Esophagus (tissue), 2 donors: ENCODE measurements at regions not wholly inside any gene's neighbourhood (a gene's known extent, or its start where the extent isn't known, plus 50 kb on each side); places are given as distances from the start of the nearest gene placed in this dataset.

Experiments used
- H3K27ac ChIP-seq, 2 donors: one replicate each; pipeline ENCODE4 v1.5.1; 2013; ENCODE audit warnings: low read depth in 2 of 2, mild to moderate bottlenecking in 2 of 2, inconsistent platforms in 1 of 2, low read length in 1 of 2, moderate library complexity in 1 of 2
- H3K27me3 ChIP-seq, 2 donors: one replicate each; pipeline ENCODE4 v1.6.1; 2013; ENCODE audit warnings: low read length in 2 of 2, control low read depth in 1 of 2, mild to moderate bottlenecking in 1 of 2; ENCODE audit not compliant: insufficient read depth in 2 of 2, control insufficient read depth in 1 of 2
- H3K36me3 ChIP-seq, 2 donors: one replicate each; pipeline ENCODE4 v1.6.1; 2013; ENCODE audit warnings: low read length in 1 of 2; ENCODE audit not compliant: control insufficient read depth in 2 of 2, insufficient read depth in 2 of 2
- H3K4me1 ChIP-seq, 2 donors: one replicate each; pipeline ENCODE4 v1.6.1; 2013; ENCODE audit warnings: low read length in 1 of 2; ENCODE audit not compliant: control insufficient read depth in 2 of 2, insufficient read depth in 2 of 2
- H3K4me3 ChIP-seq, 2 donors: one replicate each; pipeline ENCODE4 v1.5.1; 2013; ENCODE audit warnings: low read length in 2 of 2, mild to moderate bottlenecking in 2 of 2, low read depth in 1 of 2, moderate library complexity in 1 of 2
- H3K9me3 ChIP-seq, 2 donors: one replicate each; pipeline ENCODE4 v1.6.1; 2013; ENCODE audit warnings: mild to moderate bottlenecking in 2 of 2, low read depth in 1 of 2, low read length in 1 of 2, moderate library complexity in 1 of 2; ENCODE audit not compliant: control insufficient read depth in 2 of 2, insufficient read depth in 1 of 2
- WGBS, 2 donors: extraction: QIAGEN DNeasy Blood & Tissue Kit; methylation state at CpG; one replicate each; pipeline ENCODE4 v1.1.7; 2013; 5-methylcytosine and 5-hydroxymethylcytosine counted together
- donor health status: healthy with polysubstance abuse.
- donor health status: Bipolar disorder and iron deficiency.

DNA sequence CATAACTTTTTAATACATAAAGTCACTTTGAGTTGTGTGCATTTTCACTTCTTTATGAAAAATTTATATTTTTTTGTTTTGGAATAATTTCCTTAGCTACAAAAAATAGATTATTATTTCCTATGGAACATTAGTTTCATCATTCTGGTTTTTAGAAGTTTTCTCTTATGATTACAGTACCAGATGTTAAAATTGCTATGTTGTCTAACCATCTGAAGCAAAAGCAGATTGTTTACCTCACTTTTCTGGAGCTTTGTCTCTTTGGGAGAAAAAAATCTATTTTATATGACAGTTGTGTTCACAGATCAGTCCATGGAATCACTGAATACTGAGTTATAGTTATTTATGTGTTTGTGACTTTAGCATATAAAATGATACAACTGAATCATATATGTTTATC is 708.9 kb upstream of the RIOK2 start:
- Histone ChIP-seq H3K36me3 (no peaks in the 10 kb centered on the region), H3K27ac (no peak overlapping the region)

DNA sequence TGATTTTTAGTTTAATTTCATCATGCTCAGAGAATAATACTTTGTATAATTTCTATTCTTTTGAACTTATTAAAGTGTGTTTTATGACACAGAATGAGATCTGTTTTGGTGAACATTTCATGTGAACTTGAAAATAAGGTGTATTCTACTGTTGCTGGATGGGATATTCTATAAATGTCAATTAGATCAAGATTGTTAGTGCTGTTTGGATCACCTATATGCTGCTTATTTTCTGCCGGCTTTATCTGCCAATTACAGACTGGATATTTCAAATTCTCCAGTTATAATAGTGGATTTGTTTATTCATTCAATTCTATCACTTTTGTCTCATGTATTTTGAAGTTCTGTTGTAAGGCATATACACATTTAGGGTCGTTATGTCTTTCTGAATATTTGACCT is 720.7 kb upstream of the RIOK2 start:
- Histone ChIP-seq H3K36me3 (no peaks in the 10 kb centered on the region), H3K27me3 (no peaks in the 10 kb centered on the region), H3K27ac (no peak overlapping the region), H3K4me3 (no peak overlapping the region), H3K9me3 (no peaks in the 10 kb centered on the region), H3K4me1 (no peaks in the 10 kb centered on the region)
- WGBS, 2 donors = 77 to 80% methylated on average over 2 of the region's 2 CpGs

More for the DNA sequence above, 708.9 kb upstream of the RIOK2 start:
- H3K9me3 ChIP-seq = no peaks in the 10 kb centered on the region
- H3K4me3 ChIP-seq = no peak overlapping the region
- H3K4me1 ChIP-seq = no peaks in the 10 kb centered on the region
- no peaks in the 10 kb centered on the region for H3K27me3 ChIP-seq

DNA sequence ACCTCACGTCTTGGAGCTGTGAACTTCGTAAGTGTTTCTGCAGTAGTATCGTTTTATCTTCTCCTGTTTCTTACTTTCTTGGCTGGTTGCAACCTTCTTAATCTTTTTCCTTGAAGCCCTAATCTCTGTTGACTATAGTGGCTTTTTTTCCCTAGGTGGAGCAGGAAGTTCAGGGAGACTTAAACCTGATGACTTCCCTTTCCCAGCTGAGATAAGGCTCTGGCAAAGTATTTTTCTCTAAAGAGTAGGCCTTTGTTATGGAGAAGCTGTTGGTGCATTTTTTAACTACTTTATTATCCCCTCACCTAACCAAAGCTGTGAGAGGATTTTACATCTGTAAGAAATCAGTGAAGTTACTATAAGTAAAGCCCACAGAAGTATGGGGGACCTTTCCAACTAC is 723.1 kb upstream of the RIOK2 start:
- Histone ChIP-seq H3K27me3 (no peaks in the 10 kb centered on the region), H3K4me3 (no peak overlapping the region), H3K9me3 (no peaks in the 10 kb centered on the region), H3K36me3 (no peaks in the 10 kb centered on the region), H3K27ac (no peak overlapping the region), H3K4me1 (no peaks in the 10 kb centered on the region)
- WGBS, 2 donors = 41 to 52% methylated on average over 3 of the region's 3 CpGs

DNA sequence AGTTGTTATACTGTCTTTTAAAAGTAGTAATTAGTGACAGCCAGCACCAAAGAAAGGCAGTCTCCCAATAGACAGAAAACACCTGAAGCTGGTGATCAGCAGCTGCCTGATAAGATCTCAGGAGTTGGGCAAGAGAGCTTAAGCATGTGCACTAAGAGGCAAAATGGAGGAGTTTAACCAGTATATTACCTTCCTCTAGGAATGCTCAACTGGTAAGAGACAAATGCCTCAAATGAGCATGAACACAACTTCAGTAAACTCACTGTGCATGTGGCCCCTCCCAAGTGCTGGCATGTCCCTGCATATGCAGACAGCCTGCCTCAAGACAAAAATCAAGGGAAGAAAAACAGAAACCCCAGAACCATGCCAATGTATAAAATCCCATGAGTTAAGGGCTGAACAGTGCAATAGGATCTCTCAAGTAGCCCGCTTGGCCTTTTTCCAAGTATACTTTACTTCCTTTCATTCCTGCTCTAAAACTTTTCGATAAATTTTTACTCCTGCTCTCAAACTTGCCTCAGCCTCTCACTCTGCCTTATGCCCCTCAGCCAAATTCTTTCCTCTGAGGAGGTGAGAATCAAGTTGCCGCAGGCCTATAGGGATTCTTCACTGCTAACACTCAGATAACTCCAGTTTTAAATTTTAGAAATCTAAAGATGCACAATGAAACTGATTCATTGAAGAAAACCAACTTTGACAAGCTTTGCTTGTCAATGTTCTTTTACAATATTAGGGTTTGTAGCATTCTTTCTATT is 724.8 kb upstream of the RIOK2 start:
- Histone ChIP-seq H3K27me3 (no peaks in the 10 kb centered on the region), H3K4me3 (no peak overlapping the region), H3K27ac (no peak overlapping the region), H3K36me3 (no peaks in the 10 kb centered on the region), H3K4me1 (no peaks in the 10 kb centered on the region), H3K9me3 (no peaks in the 10 kb centered on the region)
- WGBS, 2 donors = 85 to 89% methylated on average over 3 of the region's 3 CpGs

DNA sequence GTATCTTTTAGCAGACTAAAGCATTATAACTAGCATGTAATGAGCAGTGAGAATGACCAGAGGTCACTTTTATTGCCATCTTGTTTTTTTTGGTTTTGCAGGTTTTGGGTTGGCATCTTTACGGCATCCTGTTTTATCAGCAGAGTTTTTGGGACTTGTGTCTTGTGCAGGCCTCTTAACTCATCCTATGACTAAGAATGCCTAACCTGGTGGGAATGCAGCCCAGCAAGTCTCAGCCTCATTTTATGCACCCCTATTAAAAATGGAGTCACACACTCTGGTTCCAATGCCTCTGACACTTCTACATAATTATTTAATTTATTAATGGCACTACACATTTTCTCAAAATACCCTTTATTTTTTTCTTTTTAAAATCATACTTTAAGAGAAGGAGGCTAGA is 726.5 kb upstream of the RIOK2 start:
- WGBS, 2 donors = 92 to 96% methylated on average over 1 of the region's 1 CpG

DNA sequence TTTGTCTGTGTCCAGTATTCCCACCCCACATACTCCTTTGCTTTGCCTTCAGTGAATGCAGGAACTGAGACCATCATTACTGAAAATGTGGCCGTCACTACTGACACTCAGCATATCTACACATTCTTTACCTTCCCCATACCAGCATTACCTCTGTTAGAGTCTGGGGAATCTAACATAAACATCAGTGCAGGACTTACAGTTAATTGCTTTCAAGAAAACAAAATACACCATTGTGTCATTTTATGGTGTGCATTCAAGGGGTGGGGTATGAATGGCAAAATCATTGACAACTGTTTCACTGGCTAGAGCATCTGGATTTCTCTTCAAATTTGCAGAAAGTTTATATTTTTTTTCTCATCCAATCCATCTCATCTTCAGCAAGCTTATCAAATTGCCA is 731.4 kb upstream of the RIOK2 start:
- Histone ChIP-seq H3K9me3 (no peaks in the 10 kb centered on the region), H3K4me1 (no peaks in the 10 kb centered on the region), H3K27me3 (no peaks in the 10 kb centered on the region), H3K27ac (no peak overlapping the region), H3K4me3 (no peak overlapping the region), H3K36me3 (no peaks in the 10 kb centered on the region)
- 74 to 84% methylated on average over 1 of the region's 1 CpG for WGBS, 2 donors

More for the DNA sequence above, 726.5 kb upstream of the RIOK2 start:
- Histone ChIP-seq H3K27me3 (no peaks in the 10 kb centered on the region), H3K36me3 (no peaks in the 10 kb centered on the region), H3K27ac (no peak overlapping the region), H3K4me3 (no peak overlapping the region), H3K4me1 (no peaks in the 10 kb centered on the region), H3K9me3 (no peaks in the 10 kb centered on the region)

DNA sequence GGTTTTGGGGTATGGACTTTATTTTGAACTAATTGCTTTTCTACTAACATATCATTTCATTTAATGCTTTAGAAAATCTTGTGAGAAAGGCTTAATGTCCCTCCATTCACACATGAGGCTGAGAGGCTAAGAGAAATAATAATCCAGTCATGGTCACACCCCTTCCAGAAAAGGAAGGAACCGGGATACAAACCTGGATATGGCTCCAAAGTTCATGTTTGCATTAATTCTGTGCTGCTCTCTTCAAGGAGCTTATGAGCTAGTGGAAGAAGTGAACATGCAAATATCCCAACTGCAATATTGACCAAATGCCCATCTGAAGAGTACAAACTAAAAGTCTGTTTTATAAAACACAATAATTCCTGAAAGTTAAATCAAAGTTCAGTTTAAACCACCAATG is 732.1 kb upstream of the RIOK2 start:
- Histone ChIP-seq H3K4me3 (no peak overlapping the region), H3K36me3 (no peaks in the 10 kb centered on the region), H3K4me1 (no peaks in the 10 kb centered on the region), H3K27ac (no peak overlapping the region), H3K27me3 (no peaks in the 10 kb centered on the region), H3K9me3 (no peaks in the 10 kb centered on the region)
- WGBS, 2 donors = 48 to 57% methylated on average over 1 of the region's 1 CpG

DNA sequence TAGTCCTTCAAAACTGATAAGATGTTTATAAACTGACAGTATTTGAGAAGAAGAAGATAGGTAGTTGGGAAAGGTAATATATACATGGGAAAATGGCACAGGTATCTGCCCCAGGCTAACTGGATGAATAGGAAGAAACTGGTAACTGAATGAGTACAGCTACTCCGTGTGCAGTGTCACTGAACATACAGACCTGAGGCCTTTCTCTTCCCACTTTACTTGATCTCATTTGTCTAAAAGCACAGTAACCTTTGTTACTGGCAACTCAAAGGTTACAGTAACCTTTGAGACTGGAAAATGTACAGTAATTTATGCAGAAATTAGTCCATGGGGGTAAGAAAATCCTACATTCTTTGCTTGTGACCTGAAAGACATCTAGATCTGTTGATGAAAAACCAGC is 735.0 kb upstream of the RIOK2 start:
- no peaks in the 10 kb centered on the region for H3K9me3 ChIP-seq
- H3K4me3 ChIP-seq = no peak overlapping the region
- no peak overlapping the region for H3K27ac ChIP-seq
- H3K27me3 ChIP-seq = no peaks in the 10 kb centered on the region
- WGBS, 2 donors = 61 to 80% methylated on average over 1 of the region's 1 CpG
- H3K36me3 ChIP-seq = no peaks in the 10 kb centered on the region
- H3K4me1 ChIP-seq = no peaks in the 10 kb centered on the region

DNA sequence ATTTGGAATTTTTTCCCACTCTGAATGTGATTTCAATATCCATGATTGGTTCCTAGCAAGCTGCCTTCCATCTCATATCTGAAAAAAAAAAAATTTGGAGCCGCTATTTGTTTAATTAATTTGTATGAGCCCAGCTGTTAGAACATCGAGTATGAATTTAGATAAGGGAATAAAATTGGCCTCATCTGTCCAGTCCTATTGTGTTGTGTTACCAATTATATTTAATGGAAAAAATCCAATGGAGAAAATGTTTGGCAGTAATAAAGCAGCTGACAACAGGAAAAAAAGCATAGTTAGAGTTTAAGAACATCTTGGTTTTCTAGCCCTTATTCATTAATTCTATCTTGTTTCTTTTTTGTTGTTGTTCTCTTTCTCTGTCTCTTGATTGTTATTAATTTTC is 735.6 kb upstream of the RIOK2 start:
- H3K4me1 ChIP-seq = no peaks in the 10 kb centered on the region
- H3K4me3 ChIP-seq = no peak overlapping the region
- no peaks in the 10 kb centered on the region for H3K9me3 ChIP-seq
- WGBS, 2 donors = 59 to 70% methylated on average over 2 of the region's 2 CpGs
- no peaks in the 10 kb centered on the region for H3K27me3 ChIP-seq
- H3K36me3 ChIP-seq = no peaks in the 10 kb centered on the region
- H3K27ac ChIP-seq = no peak overlapping the region

DNA sequence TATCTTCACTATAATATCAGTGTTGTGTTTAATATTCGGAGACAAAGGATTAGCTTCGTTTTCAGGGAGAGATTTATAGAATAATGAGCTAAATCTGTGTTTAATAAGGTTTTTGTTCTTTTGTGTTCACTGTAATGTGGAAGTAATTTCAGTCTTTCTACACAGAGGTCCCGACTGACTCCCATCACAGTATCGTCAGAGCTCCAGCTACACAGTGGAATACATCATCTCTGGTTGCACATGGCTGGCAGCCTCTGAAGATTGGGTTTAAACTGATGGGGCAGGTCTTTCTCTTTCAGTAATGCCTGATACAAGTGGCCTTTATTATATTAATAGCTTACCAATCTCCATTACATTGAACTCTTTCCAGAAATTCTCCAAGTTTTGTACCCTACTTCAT is 736.7 kb upstream of the RIOK2 start:
- WGBS, 2 donors = 62 to 73% methylated on average over 4 of the region's 4 CpGs
- no peaks in the 10 kb centered on the region for H3K9me3 ChIP-seq

More for the DNA sequence above, 736.7 kb upstream of the RIOK2 start:
- Histone ChIP-seq H3K27me3 (no peaks in the 10 kb centered on the region), H3K27ac (no peak overlapping the region), H3K36me3 (no peaks in the 10 kb centered on the region), H3K4me3 (no peak overlapping the region), H3K4me1 (no peaks in the 10 kb centered on the region)
